ENCODE measurements at regions not wholly inside any gene's neighbourhood (a gene's known extent, or its start where the extent isn't known, plus 50 kb on each side); places are given as distances from the start of the nearest gene placed in this dataset.
"Not testable (repeated sequence)": the region's sequence is repeated elsewhere in the genome, so short reads cannot be mapped to it uniquely, and the experiment has no call there.

- Histone ChIP-seq H3K79me2 (ENCODE audit: insufficient read depth, low read depth, low read length) (no peaks in the 10 kb centered on the region), H3K4me3 (ENCODE audit: low read depth, low read length, poor library complexity, severe bottlenecking) (no peak overlapping the region), H3K4me1 (ENCODE audit: insufficient read depth, low read length, poor library complexity, severe bottlenecking) (no peaks in the 10 kb centered on the region), H3K4me2 (ENCODE audit: low read length) (no peak overlapping the region), H3K9me2 (ENCODE audit: insufficient read depth, low read length) (no peaks in the 10 kb centered on the region), H3K36me3 (ENCODE audit: insufficient read depth, low read length) (no peaks in the 10 kb centered on the region), H3K27ac (ENCODE audit: low read depth, low read length, poor library complexity, severe bottlenecking) (no peak overlapping the region), H3K9me3 (ENCODE audit: low read length) (no peaks in the 10 kb centered on the region), H2AFZ (ENCODE audit: low read length) (no peak overlapping the region), H4K20me1 (ENCODE audit: insufficient read depth, low read length) (no peaks in the 10 kb centered on the region)
- intact Hi-C loops (cut with micrococcal nuclease; ENCODE audit: unreplicated experiment), result no loop called here
- BruUV-seq (replicated peaks), result no TSS peak
- TF ChIP-seq CTCF (conservative IDR thresholded peaks at IDR 0.05; ENCODE audit: low read length), result no peak
- ChIA-PET CTCF (ENCODE audit: unreplicated experiment) (no interaction called here), POLR2A (no interaction called here)
- no peak for DNase-seq (ENCODE audit: low spot score)
These were observed 228.6 kb upstream of the LINC00305 start for GRCh38 chr18:64377446-64377845.

- H3K4me3 ChIP-seq (ENCODE audit: low read depth, low read length, poor library complexity, severe bottlenecking), result no peak overlapping the region
- BruUV-seq (replicated peaks), result no TSS peak
- H3K9me3 ChIP-seq (ENCODE audit: low read length), result no peaks in the 10 kb centered on the region
- H3K9me2 ChIP-seq (ENCODE audit: insufficient read depth, low read length), result no peaks in the 10 kb centered on the region
- ChIA-PET POLR2A (no interaction called here), CTCF (ENCODE audit: unreplicated experiment) (no interaction called here)
- H2AFZ ChIP-seq (ENCODE audit: low read length), result no peak overlapping the region
- intact Hi-C loops (cut with micrococcal nuclease; ENCODE audit: unreplicated experiment), result no loop called here
- no peak overlapping the region for H3K27ac ChIP-seq (ENCODE audit: low read depth, low read length, poor library complexity, severe bottlenecking)
- no peak for DNase-seq (ENCODE audit: low spot score)
- no peaks in the 10 kb centered on the region for H4K20me1 ChIP-seq (ENCODE audit: insufficient read depth, low read length)
- TF ChIP-seq EZH2phosphoT487 (IDR thresholded peaks at IDR 0.05; ENCODE audit: borderline replicate concordance, low read depth, low read length), result no peak
- TF ChIP-seq CTCF (conservative IDR thresholded peaks at IDR 0.05; ENCODE audit: low read length), result no peak
- H3K4me2 ChIP-seq (ENCODE audit: low read length), result no peak overlapping the region
- H3K79me2 ChIP-seq (ENCODE audit: insufficient read depth, low read depth, low read length), result no peaks in the 10 kb centered on the region
- H3K4me1 ChIP-seq (ENCODE audit: insufficient read depth, low read length, poor library complexity, severe bottlenecking), result no peaks in the 10 kb centered on the region
- H3K36me3 ChIP-seq (ENCODE audit: insufficient read depth, low read length), result no peaks in the 10 kb centered on the region
These were observed 224.0 kb upstream of the LINC00305 start for GRCh38 chr18:64372850-64373249.

- CTCF ChIA-PET (ENCODE audit: unreplicated experiment); POLR2A ChIA-PET; H3K4me3 ChIP-seq (ENCODE audit: low read depth, low read length, poor library complexity, severe bottlenecking); H4K20me1 ChIP-seq (ENCODE audit: insufficient read depth, low read length); H3K36me3 ChIP-seq (ENCODE audit: insufficient read depth, low read length); H3K79me2 ChIP-seq (ENCODE audit: insufficient read depth, low read depth, low read length); DNase-seq (ENCODE audit: low spot score); H3K27ac ChIP-seq (ENCODE audit: low read depth, low read length, poor library complexity, severe bottlenecking); BruUV-seq (replicated peaks); H3K4me2 ChIP-seq (ENCODE audit: low read length); H3K9me2 ChIP-seq (ENCODE audit: insufficient read depth, low read length); intact Hi-C loops (cut with micrococcal nuclease; ENCODE audit: unreplicated experiment); H3K9me3 ChIP-seq (ENCODE audit: low read length); H3K4me1 ChIP-seq (ENCODE audit: insufficient read depth, low read length, poor library complexity, severe bottlenecking); H2AFZ ChIP-seq (ENCODE audit: low read length): not testable (repeated sequence)
These were observed 221.0 kb upstream of the LINC00305 start for GRCh38 chr18:64369830-64370440.
